ENCODE measurements at regions not wholly inside any gene's neighbourhood (a gene's known extent, or its start where the extent isn't known, plus 50 kb on each side); places are given as distances from the start of the nearest gene placed in this dataset.

- no peak for TF ChIP-seq CTCF (conservative IDR thresholded peaks at IDR 0.05 in 1 of 2, IDR thresholded peaks at IDR 0.05 in 1 of 2; ENCODE audit: extremely low read depth in 1 of 2, insufficient read depth in 1 of 2, low read depth in 1 of 2, low read length in 2 of 2)
- no peak for TF ChIP-seq EZH2 (IDR thresholded peaks at IDR 0.05; ENCODE audit: borderline replicate concordance, low read length)
Measured at GRCh38 chr6:43869792-43870659, 100.0 kb downstream of the VEGFA start.
